SK-N-SH treated with all-trans-retinoic acid at 6 μM for 48 hours (cell line): ENCODE measurements at regions not wholly inside any gene's neighbourhood (a gene's known extent, or its start where the extent isn't known, plus 50 kb on each side); places are given as distances from the start of the nearest gene placed in this dataset.
"Not testable (repeated sequence)": the region's sequence is repeated elsewhere in the genome, so short reads cannot be mapped to it uniquely, and the experiment has no call there.

Experiments
- ATAC-seq: fragments of 200-7000 bp; cut with Tn5 transposase; 3 replicates; pipeline ENCODE4 v1.9.1; 2020; ENCODE audit warnings: mild to moderate bottlenecking, moderate library complexity
- ARNTL ChIP-seq: fragments of 450-650 bp; formaldehyde crosslinking; IDR thresholded peaks from 2 replicates; pipeline ENCODE4 v1.5.0; 2020; ENCODE audit warnings: low read depth, mild to moderate bottlenecking, moderate library complexity, borderline replicate concordance
- BACH2 ChIP-seq: fragments of 250-450 bp; sonication (Bioruptor Pico); IDR thresholded peaks from 2 replicates; pipeline ENCODE4 v1.9.0; 2021; ENCODE audit warnings: mild to moderate bottlenecking, borderline replicate concordance
- CSDC2 ChIP-seq: fragments of 250-450 bp; sonication (Bioruptor Pico); IDR thresholded peaks from 2 replicates; pipeline ENCODE4 v1.5.0; 2020; ENCODE audit warnings: mild to moderate bottlenecking, moderate library complexity
- ESRRG ChIP-seq: fragments of 250-450 bp; sonication (Bioruptor Pico); IDR thresholded peaks from 2 replicates; pipeline ENCODE4 v1.6.1; 2021; ENCODE audit warnings: mild to moderate bottlenecking
- GLIS3 ChIP-seq: fragments of 250-450 bp; sonication (Bioruptor Pico); IDR thresholded peaks from 2 replicates; pipeline ENCODE4 v1.5.0; 2020; ENCODE audit warnings: mild to moderate bottlenecking, moderate library complexity
- ISL1 ChIP-seq: fragments of 250-450 bp; sonication (Bioruptor Pico); IDR thresholded peaks from 2 replicates; pipeline ENCODE4 v2.1.2; 2022; ENCODE audit warnings: mild to moderate bottlenecking, moderate library complexity
- OSR1 ChIP-seq: fragments of 250-450 bp; sonication (Bioruptor Pico); IDR thresholded peaks from 2 replicates; pipeline ENCODE4 v1.8.0; 2022; ENCODE audit warnings: moderate library complexity, mild to moderate bottlenecking, inconsistent platforms
- PATZ1 ChIP-seq: fragments of 250-450 bp; sonication (Bioruptor Pico); IDR thresholded peaks from 2 replicates; pipeline ENCODE4 v1.8.0; 2020; ENCODE audit warnings: mild to moderate bottlenecking, moderate library complexity, borderline replicate concordance
- POU6F1 ChIP-seq: fragments of 250-450 bp; sonication (Bioruptor Pico); IDR thresholded peaks from 2 replicates; pipeline ENCODE4 v1.8.0; 2021; ENCODE audit warnings: low read depth, mild to moderate bottlenecking, moderate library complexity, borderline replicate concordance
- PPARA ChIP-seq: fragments of 250-450 bp; sonication (Bioruptor Pico); IDR thresholded peaks from 2 replicates; pipeline ENCODE4 v1.5.0; 2020; ENCODE audit warnings: mild to moderate bottlenecking, borderline replicate concordance
- RARB ChIP-seq: fragments of 250-450 bp; sonication (Bioruptor Pico); IDR thresholded peaks from 2 replicates; pipeline ENCODE4 v1.8.0; 2021; ENCODE audit warnings: mild to moderate bottlenecking, moderate library complexity
- TCF4 ChIP-seq: fragments of 250-450 bp; sonication (Bioruptor Pico); IDR thresholded peaks from 2 replicates; pipeline ENCODE4 v1.8.0; 2021; ENCODE audit warnings: mild to moderate bottlenecking, moderate library complexity, borderline replicate concordance
- TOX ChIP-seq: fragments of 250-450 bp; sonication (Bioruptor Pico); IDR thresholded peaks from 2 replicates; pipeline ENCODE4 v1.8.0; 2021; ENCODE audit warnings: mild to moderate bottlenecking, moderate library complexity, borderline replicate concordance
- TSHZ2 ChIP-seq: fragments of 250-450 bp; sonication (Bioruptor Pico); IDR thresholded peaks from 2 replicates; pipeline ENCODE4 v1.5.0; 2020; ENCODE audit warnings: mild to moderate bottlenecking, moderate library complexity
- ZFP3 ChIP-seq: fragments of 250-450 bp; sonication (Bioruptor Pico); IDR thresholded peaks from 2 replicates; pipeline ENCODE4 v1.5.0; 2020; ENCODE audit warnings: mild to moderate bottlenecking, moderate library complexity
- ZFP30 ChIP-seq: fragments of 450-650 bp; formaldehyde crosslinking; IDR thresholded peaks from 2 replicates; pipeline ENCODE4 v1.5.0; 2022; ENCODE audit warnings: mild to moderate bottlenecking, moderate library complexity
- ZNF565 ChIP-seq: fragments of 450-650 bp; formaldehyde crosslinking; conservative IDR thresholded peaks from 2 replicates; pipeline ENCODE4 v1.5.0; 2020; ENCODE audit warnings: low read depth, mild to moderate bottlenecking, moderate library complexity
- ZNF70 ChIP-seq: fragments of 450-650 bp; formaldehyde crosslinking; IDR thresholded peaks from 2 replicates; pipeline ENCODE4 v1.5.0; 2020; ENCODE audit warnings: mild to moderate bottlenecking, moderate library complexity

- no peak for ATAC-seq
- TF ChIP-seq ZNF70 (CRISPR knock-in tag) = no peak
- no peak for TF ChIP-seq ISL1 (CRISPR knock-in tag)
- no peak for TF ChIP-seq TSHZ2 (CRISPR knock-in tag)
- TF ChIP-seq TOX (CRISPR knock-in tag) = no peak
Observed at GRCh38 chr11:45000918-45001317, 50.2 kb upstream of the TP53I11 start.

GRCh38 chr11:45001466-45002165 lies 50.9 kb upstream of the TP53I11 start:
- TF ChIP-seq POU6F1 = no peak
- TF ChIP-seq ZNF565 (CRISPR knock-in tag) = no peak
- no peak for TF ChIP-seq ZFP30 (CRISPR knock-in tag)
- TF ChIP-seq GLIS3 (CRISPR knock-in tag) = no peak
- no peak for TF ChIP-seq PATZ1
- no peak for TF ChIP-seq OSR1 (CRISPR knock-in tag)
- no peak for TF ChIP-seq CSDC2 (CRISPR knock-in tag)
- no peak for TF ChIP-seq ARNTL (CRISPR knock-in tag)
- ATAC-seq = no peak

GRCh38 chr11:45005106-45005505 lies 54.4 kb upstream of the TP53I11 start:
- no peak for ATAC-seq

GRCh38 chr11:45007011-45007410 lies 56.3 kb upstream of the TP53I11 start:
- no peak for TF ChIP-seq POU6F1
- TF ChIP-seq RARB (CRISPR knock-in tag) = no peak
- no peak for TF ChIP-seq TSHZ2 (CRISPR knock-in tag)
- no peak for TF ChIP-seq ESRRG (CRISPR knock-in tag)
- no peak for TF ChIP-seq BACH2 (CRISPR knock-in tag)
- no peak for TF ChIP-seq PPARA
- no peak for TF ChIP-seq ZNF565 (CRISPR knock-in tag)
- TF ChIP-seq TCF4 = no peak
- TF ChIP-seq CSDC2 (CRISPR knock-in tag) = no peak

More at GRCh38 chr11:45005106-45005505, 54.4 kb upstream of the TP53I11 start:
- TF ChIP-seq CSDC2 (CRISPR knock-in tag) (no peak), ZFP30 (CRISPR knock-in tag) (no peak), ESRRG (CRISPR knock-in tag) (no peak), ZFP3 (CRISPR knock-in tag) (no peak), TOX (CRISPR knock-in tag) (no peak)

GRCh38 chr11:45015983-45016382 lies 65.3 kb upstream of the TP53I11 start:
- not testable (repeated sequence) for ATAC-seq

More at GRCh38 chr11:45007011-45007410, 56.3 kb upstream of the TP53I11 start:
- no peak for ATAC-seq

- not testable (repeated sequence) for ATAC-seq
Observed at GRCh38 chr11:45016446-45016845, 65.8 kb upstream of the TP53I11 start.
